AG20443 (cell line): ENCODE measurements at regions not wholly inside any gene's neighbourhood (a gene's known extent, or its start where the extent isn't known, plus 50 kb on each side); places are given as distances from the start of the nearest gene placed in this dataset.
"Not testable (repeated sequence)": the region's sequence is repeated elsewhere in the genome, so short reads cannot be mapped to it uniquely, and the experiment has no call there.

ENCODE experiments used
- DNase-seq: peaks from one replicate; pipeline ENCODE4 v3.0.0; 2012; ENCODE audit warnings: low spot score, mixed read lengths

- DNase-seq = not testable (repeated sequence)
These were observed 646.8 kb upstream of the RGS18 start for GRCh38 chr1:191511480-191511879.

DNA sequence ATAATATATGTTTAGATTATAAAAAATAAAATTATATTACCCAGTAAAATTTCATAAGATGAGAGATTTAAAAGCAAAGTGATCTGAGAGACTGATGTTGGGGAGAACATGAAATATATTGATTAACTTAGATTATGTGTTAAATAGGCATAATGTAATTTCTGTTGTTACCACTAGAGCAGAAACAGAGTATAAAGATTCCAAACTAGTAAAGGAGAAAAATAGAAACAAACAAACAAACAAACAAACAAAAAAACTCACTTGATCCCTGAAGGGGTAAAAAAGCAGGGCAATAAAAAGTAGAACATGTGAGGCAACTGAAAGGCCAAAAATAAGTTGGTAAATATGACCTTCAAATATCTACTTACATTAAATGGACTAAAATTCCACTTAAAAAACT is 640.4 kb upstream of the RGS18 start:
- DNase-seq = no peak

DNA sequence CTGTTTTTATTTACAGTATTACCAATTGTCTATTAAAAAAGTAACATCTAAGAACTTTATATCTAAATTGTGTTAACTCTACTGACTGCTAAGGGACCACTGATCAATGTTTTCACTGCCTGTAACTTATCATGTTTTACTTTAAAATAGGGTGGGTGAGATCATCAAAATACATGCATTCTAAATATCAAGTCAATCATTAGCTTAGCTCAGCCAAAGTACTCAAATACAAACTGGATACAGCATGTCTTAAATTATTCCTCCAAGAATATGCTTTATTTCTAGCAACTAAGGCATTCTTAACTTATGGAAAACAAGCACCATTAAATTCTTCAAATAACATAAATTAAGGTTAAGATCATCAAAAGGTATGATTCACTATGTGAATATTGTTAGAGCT is 638.7 kb upstream of the RGS18 start:
- DNase-seq = no peak

GRCh38 chr1:191520345-191520744 is 637.9 kb upstream of the RGS18 start:
- no peak for DNase-seq

GRCh38 chr1:191525944-191526343 is 632.3 kb upstream of the RGS18 start:
- not testable (repeated sequence) for DNase-seq

- no peak for DNase-seq
These were observed 630.0 kb upstream of the RGS18 start for GRCh38 chr1:191528275-191528674.

DNA sequence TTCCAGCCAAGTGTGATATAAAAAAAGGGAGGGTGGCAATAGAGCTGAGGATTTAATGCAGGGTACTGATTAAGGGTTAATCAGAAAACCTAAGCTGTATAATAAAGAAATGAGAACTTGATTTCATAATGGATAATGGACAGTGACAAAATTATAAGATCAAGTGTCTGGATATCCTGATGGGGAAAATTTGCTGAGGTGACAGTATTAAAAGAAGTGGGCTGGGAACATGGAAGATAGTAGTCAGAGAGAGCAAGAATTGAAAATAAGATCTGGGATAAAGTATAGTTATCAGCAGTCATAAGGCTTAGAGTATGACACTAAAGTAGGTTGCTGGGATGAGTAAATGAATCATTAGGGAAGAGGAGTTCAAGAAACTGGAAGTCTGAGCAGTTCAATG is 627.3 kb upstream of the RGS18 start:
- no peak for DNase-seq

GRCh38 chr1:191533254-191533653 is 625.0 kb upstream of the RGS18 start:
- no peak for DNase-seq

DNA sequence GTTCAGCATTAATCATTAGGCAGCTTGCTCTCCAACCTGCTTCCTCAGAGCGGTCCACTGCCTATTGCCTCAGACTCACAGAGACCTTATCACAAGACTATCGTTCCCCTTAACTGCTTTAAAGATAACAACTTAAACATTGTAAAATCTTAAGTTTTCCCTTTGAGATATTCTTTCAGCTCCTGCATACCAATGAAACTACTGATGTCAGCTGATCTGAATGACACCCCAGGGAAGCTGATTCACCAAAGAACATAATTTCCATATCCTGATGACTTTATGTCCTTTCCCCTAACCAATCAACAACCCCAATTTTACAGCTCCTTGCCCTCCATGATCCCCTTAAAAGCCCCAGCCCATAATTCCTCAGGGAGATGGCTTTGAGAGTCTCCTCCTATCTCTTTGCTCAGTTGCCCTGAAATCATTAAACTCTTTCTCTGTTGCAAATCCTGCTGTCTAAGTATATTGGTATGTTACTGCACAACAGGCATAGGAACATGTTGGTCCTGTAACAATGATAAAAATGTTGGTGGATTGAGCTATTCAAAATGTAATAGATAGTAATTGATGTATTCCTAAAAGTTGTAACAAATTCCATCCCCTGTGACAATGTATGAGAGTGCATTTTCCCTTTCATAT is 621.4 kb upstream of the RGS18 start:
- DNase-seq = no peak

DNA sequence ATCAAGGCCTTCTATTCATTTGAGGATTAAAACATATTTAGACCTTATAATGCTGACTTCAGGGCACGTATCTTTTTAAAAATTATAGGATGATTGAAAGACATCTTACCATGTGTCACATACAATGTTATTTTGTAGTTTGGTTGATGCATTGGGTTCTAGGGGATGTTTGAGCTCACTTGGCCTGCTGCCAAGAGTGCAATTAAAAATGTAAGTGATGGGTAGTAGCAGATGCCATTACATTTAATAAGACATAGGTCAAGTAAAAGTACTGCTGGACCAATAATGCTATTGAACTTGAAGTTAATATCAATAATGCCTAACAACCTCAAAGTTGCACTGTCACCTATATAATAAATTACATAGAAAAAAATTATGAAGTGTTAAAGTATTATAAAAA is 616.5 kb upstream of the RGS18 start:
- DNase-seq = no peak

DNA sequence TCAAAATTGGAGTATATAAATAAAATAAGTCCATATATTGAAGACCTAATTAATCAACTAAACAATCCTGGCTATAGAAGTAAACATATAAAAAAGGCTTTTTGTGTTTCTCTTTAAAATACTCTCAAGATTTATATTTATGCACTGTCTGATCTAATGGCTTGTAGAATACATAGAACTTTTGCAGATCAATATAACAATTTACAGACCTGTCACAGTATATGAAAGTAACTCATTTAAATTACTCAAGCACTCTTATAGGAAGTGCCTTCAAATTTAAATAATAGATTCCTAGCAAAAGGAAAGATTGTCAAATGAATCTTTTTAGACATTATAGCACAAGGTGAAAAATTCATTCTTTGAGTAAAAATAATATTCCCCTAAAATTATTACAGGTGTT is 615.8 kb upstream of the RGS18 start:
- no peak for DNase-seq

DNA sequence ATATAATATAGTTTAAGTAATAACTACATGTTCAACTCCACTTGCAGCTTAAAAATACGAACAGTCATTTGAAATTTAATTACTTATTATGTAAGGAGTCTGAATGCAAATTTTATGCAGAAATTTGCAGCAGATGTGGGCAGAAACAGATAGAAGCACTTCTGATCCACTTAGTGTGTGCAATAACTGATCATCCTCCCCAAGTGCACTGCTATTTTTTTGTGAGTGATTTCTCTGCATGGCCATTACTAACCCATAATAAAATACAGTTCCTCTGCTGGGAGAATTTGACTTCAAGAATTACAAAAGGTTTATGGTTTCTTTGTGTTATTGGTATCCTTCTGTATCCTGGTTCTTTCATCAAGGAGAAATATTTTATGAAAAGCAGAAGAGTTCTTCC is 611.5 kb upstream of the RGS18 start:
- DNase-seq = no peak

GRCh38 chr1:191551019-191551418 is 607.2 kb upstream of the RGS18 start:
- no peak for DNase-seq

DNA sequence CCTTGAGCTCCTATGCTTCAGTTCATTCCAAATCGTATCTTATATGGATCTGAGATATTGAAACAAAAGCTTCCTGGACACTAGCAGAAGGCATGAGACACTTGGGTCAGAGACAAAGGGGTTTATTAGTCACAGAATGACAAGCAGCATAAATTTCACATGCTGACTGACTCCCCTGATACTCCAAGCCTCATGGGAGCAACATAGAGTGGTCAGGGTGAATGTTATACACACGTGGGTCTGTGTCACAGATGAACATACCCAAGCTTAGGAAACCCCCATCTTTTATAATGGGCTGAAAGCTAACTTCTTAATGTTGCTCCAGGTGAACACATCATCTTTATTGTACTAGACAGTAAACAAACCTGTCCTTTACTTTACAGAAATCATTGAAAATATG is 599.9 kb upstream of the RGS18 start:
- DNase-seq = no peak

DNA sequence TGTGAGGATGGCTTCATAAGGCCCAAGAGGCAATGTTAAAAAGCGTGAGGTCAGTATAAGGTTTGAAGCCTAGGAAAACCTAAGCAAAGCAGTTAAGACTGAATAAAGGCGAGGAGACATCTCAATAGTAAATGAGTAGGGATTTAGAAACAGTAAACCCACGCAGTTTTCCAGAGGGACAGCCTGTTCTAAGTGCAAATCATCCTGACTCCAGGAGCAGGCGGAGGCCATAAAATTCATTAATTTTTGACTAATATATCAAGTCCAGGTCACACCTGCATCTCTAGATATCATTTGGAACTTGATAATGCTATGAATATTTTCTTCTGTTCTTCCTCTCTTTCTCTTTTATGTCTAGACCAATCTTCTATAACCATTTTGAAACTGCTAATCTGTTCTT is 597.0 kb upstream of the RGS18 start:
- no peak for DNase-seq

- no peak for DNase-seq
These were observed 594.0 kb upstream of the RGS18 start for GRCh38 chr1:191564275-191564674.

- DNase-seq = no peak
These were observed 585.8 kb upstream of the RGS18 start for GRCh38 chr1:191572479-191572878.

GRCh38 chr1:191575180-191575579 is 583.1 kb upstream of the RGS18 start:
- DNase-seq = no peak

DNA sequence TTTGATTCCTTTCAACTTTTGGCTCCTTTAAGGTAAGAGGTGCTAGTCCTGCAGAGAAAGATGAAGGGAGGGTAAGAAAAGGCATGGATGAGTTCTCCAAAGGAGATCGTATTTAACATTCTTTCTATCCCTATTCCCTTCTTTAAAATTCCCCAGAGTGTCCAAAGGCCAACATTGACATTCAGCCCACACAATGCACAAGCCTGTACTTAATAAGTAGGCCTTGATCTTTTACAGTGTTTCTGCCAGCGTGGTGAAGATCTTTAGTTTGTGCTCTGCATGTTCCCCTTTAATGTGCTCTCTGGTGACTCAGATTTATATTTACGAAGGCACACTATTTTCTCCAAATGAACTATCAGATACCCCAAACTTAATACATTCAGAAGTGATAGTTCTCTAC is 582.5 kb upstream of the RGS18 start:
- DNase-seq = no peak

DNA sequence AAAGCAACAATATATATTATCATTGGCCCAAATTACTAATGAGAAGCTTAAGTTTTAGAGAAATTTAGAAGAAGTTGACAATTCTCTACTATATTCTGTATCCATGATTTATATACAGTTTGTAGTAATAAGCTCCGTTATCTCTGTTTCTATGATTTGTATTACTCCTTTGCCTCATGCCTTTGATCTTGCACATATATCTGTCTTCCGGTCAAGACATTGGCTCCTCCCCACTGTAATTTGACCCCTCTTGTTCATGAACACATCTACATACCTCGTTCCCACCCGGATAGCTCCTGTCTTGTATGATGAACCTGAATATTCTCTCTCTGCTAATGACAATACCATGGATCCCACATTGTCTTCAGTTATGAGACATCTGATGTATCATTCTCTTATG is 581.0 kb upstream of the RGS18 start:
- no peak for DNase-seq

GRCh38 chr1:191578281-191578680 is 580.0 kb upstream of the RGS18 start:
- no peak for DNase-seq

- DNase-seq = no peak
These were observed 579.2 kb upstream of the RGS18 start for GRCh38 chr1:191579019-191579418.

GRCh38 chr1:191582169-191582568 is 576.1 kb upstream of the RGS18 start:
- no peak for DNase-seq

DNA sequence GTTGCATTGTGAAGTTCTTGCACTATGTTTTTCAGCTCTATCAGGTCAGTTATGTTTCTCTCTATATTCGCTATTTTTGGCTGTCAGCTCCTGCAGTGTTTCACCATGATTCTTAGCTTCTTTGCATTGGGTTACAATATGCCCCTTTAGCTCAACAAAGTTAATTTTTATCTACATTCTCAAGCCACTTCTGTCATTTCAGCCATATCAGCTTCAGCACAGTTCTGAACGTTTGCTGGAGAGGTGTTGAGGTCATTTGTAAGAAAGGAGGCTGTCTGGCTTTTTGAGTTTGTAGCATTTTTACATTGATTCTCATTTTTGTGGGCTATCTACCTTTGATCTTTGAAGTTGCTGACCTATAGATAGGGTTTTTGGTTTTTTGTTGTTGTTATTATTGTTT is 573.2 kb upstream of the RGS18 start:
- no peak for DNase-seq

GRCh38 chr1:191588905-191589304 is 569.4 kb upstream of the RGS18 start:
- DNase-seq = no peak
